H9 (cell line): ENCODE measurements at regions not wholly inside any gene's neighbourhood (a gene's known extent, or its start where the extent isn't known, plus 50 kb on each side); places are given as distances from the start of the nearest gene placed in this dataset.

Experiments used
- DNase-seq: peaks from one replicate; pipeline ENCODE4 v3.0.0-alpha.2; 2017
- H2AFZ ChIP-seq: one replicate; pipeline ENCODE4 v1.6.1; 2013; ENCODE audit warnings: mild to moderate bottlenecking, low read length, control low read depth, moderate library complexity
- H2AK5ac ChIP-seq: 2 replicates; pipeline ENCODE4 v1.6.1; 2013; ENCODE audit warnings: low read length, control low read depth, mixed read lengths; ENCODE audit not compliant: insufficient read length
- H2BK120ac ChIP-seq: one replicate; pipeline ENCODE4 v1.6.1; 2013; ENCODE audit warnings: low read depth, mild to moderate bottlenecking, low read length, control low read depth, inconsistent platforms; ENCODE audit not compliant: poor library complexity, severe bottlenecking
- H2BK12ac ChIP-seq: 2 replicates; pipeline ENCODE4 v1.6.1; 2013; ENCODE audit warnings: low read length, control low read depth, mixed read lengths, low read depth; ENCODE audit not compliant: insufficient read length
- H2BK15ac ChIP-seq: 2 replicates; pipeline ENCODE4 v1.6.1; 2013; ENCODE audit warnings: low read depth, low read length, control low read depth
- H2BK20ac ChIP-seq: one replicate; pipeline ENCODE4 v1.6.1; 2013; ENCODE audit warnings: low read depth, mild to moderate bottlenecking, low read length, control low read depth, inconsistent platforms; ENCODE audit not compliant: poor library complexity, severe bottlenecking
- H2BK5ac ChIP-seq: 2 replicates; pipeline ENCODE4 v1.6.1; 2013; ENCODE audit warnings: low read length, control low read depth, mixed read lengths; ENCODE audit not compliant: insufficient read length
- H3K14ac ChIP-seq: 2 replicates; pipeline ENCODE4 v1.6.1; 2013; ENCODE audit warnings: low read length, control low read depth; ENCODE audit not compliant: insufficient read depth
- H3K18ac ChIP-seq: 2 replicates; pipeline ENCODE4 v1.6.1; 2013; ENCODE audit warnings: low read depth, mild to moderate bottlenecking, mixed read lengths, low read length, control low read depth; ENCODE audit not compliant: insufficient read length
- H3K23ac ChIP-seq: 2 replicates; pipeline ENCODE4 v1.6.1; 2013; ENCODE audit warnings: low read length, control low read depth, mixed read lengths, low read depth; ENCODE audit not compliant: insufficient read length
- H3K23me2 ChIP-seq: 2 replicates; pipeline ENCODE4 v1.6.1; 2013; ENCODE audit warnings: low read depth, mild to moderate bottlenecking, mixed read lengths, low read length, control low read depth; ENCODE audit not compliant: insufficient read length, poor library complexity, severe bottlenecking
- H3K27ac ChIP-seq: 2 replicates; pipeline ENCODE4 v1.5.1; 2013; ENCODE audit warnings: low read length, control low read depth, mixed read lengths, low read depth; ENCODE audit not compliant: insufficient read length
- H3K27me3 ChIP-seq: 2 replicates; pipeline ENCODE4 v1.6.1; 2013; ENCODE audit warnings: low read length, control low read depth, inconsistent platforms; ENCODE audit not compliant: insufficient read depth
- H3K4ac ChIP-seq: 2 replicates; pipeline ENCODE4 v1.6.1; 2013; ENCODE audit warnings: low read depth, mild to moderate bottlenecking, control low read depth, inconsistent platforms, low read length, moderate library complexity
- H3K4me1 ChIP-seq: 2 replicates; pipeline ENCODE4 v1.6.1; 2013; ENCODE audit warnings: low read length, control low read depth, inconsistent platforms; ENCODE audit not compliant: insufficient read depth
- H3K4me2 ChIP-seq: 2 replicates; pipeline ENCODE4 v1.6.1; 2013; ENCODE audit warnings: low read length, control low read depth, mixed read lengths; ENCODE audit not compliant: insufficient read length, insufficient read depth
- H3K56ac ChIP-seq: 2 replicates; pipeline ENCODE4 v1.6.1; 2013; ENCODE audit warnings: low read depth, mild to moderate bottlenecking, mixed read lengths, low read length, control low read depth; ENCODE audit not compliant: insufficient read length
- H3K79me1 ChIP-seq: 2 replicates; pipeline ENCODE4 v1.6.1; 2013; ENCODE audit warnings: low read depth, mild to moderate bottlenecking, moderate library complexity, low read length, control low read depth, inconsistent platforms; ENCODE audit not compliant: insufficient read depth, poor library complexity, severe bottlenecking
- H3K79me2 ChIP-seq: 2 replicates; pipeline ENCODE4 v1.6.1; 2013; ENCODE audit warnings: low read length, control low read depth, inconsistent platforms; ENCODE audit not compliant: insufficient read depth
- H3K9ac ChIP-seq: 2 replicates; pipeline ENCODE4 v1.6.1; 2013; ENCODE audit warnings: low read length, control low read depth, mixed read lengths; ENCODE audit not compliant: insufficient read length; ENCODE audit errors: extremely low read depth
- H3K9me3 ChIP-seq: one replicate; pipeline ENCODE4 v1.6.1; 2013; ENCODE audit warnings: low read depth, low read length, inconsistent platforms; ENCODE audit not compliant: control insufficient read depth
- H3T11ph ChIP-seq: one replicate; pipeline ENCODE4 v1.6.1; 2013; ENCODE audit warnings: mild to moderate bottlenecking, low read length, control low read depth, inconsistent platforms
- H4K20me1 ChIP-seq: one replicate; pipeline ENCODE4 v1.6.1; 2013; ENCODE audit not compliant: control insufficient read depth, insufficient read length, insufficient read depth
- H4K5ac ChIP-seq: 2 replicates; pipeline ENCODE4 v1.6.1; 2013; ENCODE audit warnings: low read depth, mild to moderate bottlenecking, mixed read lengths, low read length, control low read depth; ENCODE audit not compliant: insufficient read length
- H4K8ac ChIP-seq: replicated peaks from 2 replicates; pipeline ENCODE4 v1.6.1; 2013; ENCODE audit warnings: low read length, control low read depth, mixed read lengths, low read depth; ENCODE audit not compliant: insufficient read length
- H4K91ac ChIP-seq: 2 replicates; pipeline ENCODE4 v1.6.1; 2013; ENCODE audit warnings: low read depth, mild to moderate bottlenecking, moderate library complexity, mixed read lengths, low read length, control low read depth; ENCODE audit not compliant: insufficient read length
- H3K27ac Mint-ChIP-seq, 3 experiments: 2 replicates in 2 of 3; 3 replicates in 1 of 3; pipeline ENCODE4 v1.8.0; 2020 to 2021; ENCODE audit warnings: mixed read lengths in 3 of 3, mild to moderate bottlenecking in 1 of 3, moderate library complexity in 1 of 3
- H3K27me3 Mint-ChIP-seq: 2 replicates; pipeline ENCODE4 v1.8.0; 2021; ENCODE audit warnings: low read depth, mild to moderate bottlenecking, moderate library complexity, mixed read lengths
- H3K36me3 Mint-ChIP-seq, 3 experiments: 2 replicates in 2 of 3; 3 replicates in 1 of 3; pipeline ENCODE4 v1.8.0; 2020 to 2021; ENCODE audit warnings: low read depth in 3 of 3, mixed read lengths in 3 of 3; ENCODE audit not compliant: insufficient read depth in 1 of 3
- H3K4me1 Mint-ChIP-seq, 2 experiments: 2 replicates each; pipeline ENCODE4 v1.8.0; 2020; ENCODE audit warnings: mixed read lengths in 2 of 2
- H3K4me3 Mint-ChIP-seq, 2 experiments: 2 replicates in 1 of 2; 3 replicates in 1 of 2; pipeline ENCODE4 v1.8.0; 2020 to 2021; ENCODE audit warnings: mild to moderate bottlenecking in 2 of 2, mixed read lengths in 2 of 2, moderate library complexity in 1 of 2
- H3K9me3 Mint-ChIP-seq, 2 experiments: 2 replicates in 1 of 2; 3 replicates in 1 of 2; pipeline ENCODE4 v1.8.0; 2020; ENCODE audit warnings: mild to moderate bottlenecking in 2 of 2, mixed read lengths in 2 of 2, moderate library complexity in 1 of 2
- TF ChIP-seq, protein P1 (sequence below): fragments of 200-600 bp; sonication (generic); conservative IDR thresholded peaks from 3 replicates; pipeline ENCODE4 v1.8.0; 2021; ENCODE audit warnings: antibody characterized with exemption, mild to moderate bottlenecking

DNA sequence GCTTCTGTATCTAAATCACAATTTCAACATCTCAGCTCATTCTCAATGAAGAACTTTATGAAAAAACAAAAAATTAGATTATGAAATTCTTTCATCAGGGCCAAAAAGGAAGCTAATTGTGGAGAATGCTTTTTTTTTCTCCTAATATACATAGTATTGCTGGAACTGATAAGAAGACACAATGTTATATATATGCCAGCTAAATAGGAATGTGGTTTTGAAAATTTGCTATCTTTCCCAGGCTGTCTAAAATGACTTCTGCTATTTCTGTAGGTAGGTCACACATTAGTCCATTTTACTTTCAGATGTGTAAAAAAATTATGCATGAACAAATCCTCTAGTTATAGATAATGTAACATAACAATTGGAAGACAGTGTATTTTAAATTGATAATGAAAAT lies 732.9 kb downstream of the RWDD3 start:
- no peak overlapping the region for H3K4ac ChIP-seq
- H3K14ac ChIP-seq: no peak overlapping the region
- H3K23ac ChIP-seq: no peak overlapping the region
- H3K79me1 ChIP-seq: no peaks in the 10 kb centered on the region
- H2BK20ac ChIP-seq: no peak overlapping the region
- no peak for DNase-seq
- Mint-ChIP-seq H3K4me3 (no peak overlapping the region), H3K9me3 (peaks cover 16 to 25% of the 10 kb centered on the region in 2 experiments; a peak in 4 of 5 replicates), H3K27me3 (no peaks in the 10 kb centered on the region), H3K4me1 (no peaks in the 10 kb centered on the region), H3K27ac (no peak overlapping the region), H3K36me3 (peaks cover 2 to 39% (median 16%) of the 10 kb centered on the region in 3 experiments)
- H3K9ac ChIP-seq: no peak overlapping the region
- H2BK5ac ChIP-seq: no peak overlapping the region
- H3K79me2 ChIP-seq: no peaks in the 10 kb centered on the region
- H2BK15ac ChIP-seq: no peak overlapping the region
- H3K56ac ChIP-seq: no peak overlapping the region
- TF ChIP-seq, protein P1, sequence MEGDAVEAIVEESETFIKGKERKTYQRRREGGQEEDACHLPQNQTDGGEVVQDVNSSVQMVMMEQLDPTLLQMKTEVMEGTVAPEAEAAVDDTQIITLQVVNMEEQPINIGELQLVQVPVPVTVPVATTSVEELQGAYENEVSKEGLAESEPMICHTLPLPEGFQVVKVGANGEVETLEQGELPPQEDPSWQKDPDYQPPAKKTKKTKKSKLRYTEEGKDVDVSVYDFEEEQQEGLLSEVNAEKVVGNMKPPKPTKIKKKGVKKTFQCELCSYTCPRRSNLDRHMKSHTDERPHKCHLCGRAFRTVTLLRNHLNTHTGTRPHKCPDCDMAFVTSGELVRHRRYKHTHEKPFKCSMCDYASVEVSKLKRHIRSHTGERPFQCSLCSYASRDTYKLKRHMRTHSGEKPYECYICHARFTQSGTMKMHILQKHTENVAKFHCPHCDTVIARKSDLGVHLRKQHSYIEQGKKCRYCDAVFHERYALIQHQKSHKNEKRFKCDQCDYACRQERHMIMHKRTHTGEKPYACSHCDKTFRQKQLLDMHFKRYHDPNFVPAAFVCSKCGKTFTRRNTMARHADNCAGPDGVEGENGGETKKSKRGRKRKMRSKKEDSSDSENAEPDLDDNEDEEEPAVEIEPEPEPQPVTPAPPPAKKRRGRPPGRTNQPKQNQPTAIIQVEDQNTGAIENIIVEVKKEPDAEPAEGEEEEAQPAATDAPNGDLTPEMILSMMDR: no peak
- no peak overlapping the region for H2AK5ac ChIP-seq
- no peaks in the 10 kb centered on the region for H3K27me3 ChIP-seq
- H2AFZ ChIP-seq: no peak overlapping the region
- H2BK12ac ChIP-seq: no peak overlapping the region
- H4K8ac ChIP-seq: no peak overlapping the region
- H4K5ac ChIP-seq: no peak overlapping the region
- no peak overlapping the region for H3K18ac ChIP-seq
- no peaks in the 10 kb centered on the region for H4K20me1 ChIP-seq
- H3K23me2 ChIP-seq: no peaks in the 10 kb centered on the region
- no peaks in the 10 kb centered on the region for H3K4me1 ChIP-seq
- H4K91ac ChIP-seq: no peak overlapping the region
- no peak overlapping the region for H2BK120ac ChIP-seq
- no peak overlapping the region for H3K27ac ChIP-seq
- H3T11ph ChIP-seq: no peak overlapping the region
- H3K9me3 ChIP-seq: no peaks in the 10 kb centered on the region
- H3K4me2 ChIP-seq: no peak overlapping the region
